AG10803 (cell line): ENCODE measurements at regions not wholly inside any gene's neighbourhood (a gene's known extent, or its start where the extent isn't known, plus 50 kb on each side); places are given as distances from the start of the nearest gene placed in this dataset.

Experiments
- DNase-seq: peaks from one replicate; pipeline ENCODE4 v3.0.0; 2010; ENCODE audit warnings: low read depth
- H3K4me3 ChIP-seq: 2 replicates; pipeline ENCODE4 v1.5.1; 2011; ENCODE audit warnings: mild to moderate bottlenecking, low read length, control low read depth
- TF ChIP-seq, protein P1 (sequence below): conservative IDR thresholded peaks from 2 replicates; pipeline ENCODE4 v1.5.1; 2011; ENCODE audit warnings: mild to moderate bottlenecking, low read length, control low read depth, inconsistent platforms

DNA sequence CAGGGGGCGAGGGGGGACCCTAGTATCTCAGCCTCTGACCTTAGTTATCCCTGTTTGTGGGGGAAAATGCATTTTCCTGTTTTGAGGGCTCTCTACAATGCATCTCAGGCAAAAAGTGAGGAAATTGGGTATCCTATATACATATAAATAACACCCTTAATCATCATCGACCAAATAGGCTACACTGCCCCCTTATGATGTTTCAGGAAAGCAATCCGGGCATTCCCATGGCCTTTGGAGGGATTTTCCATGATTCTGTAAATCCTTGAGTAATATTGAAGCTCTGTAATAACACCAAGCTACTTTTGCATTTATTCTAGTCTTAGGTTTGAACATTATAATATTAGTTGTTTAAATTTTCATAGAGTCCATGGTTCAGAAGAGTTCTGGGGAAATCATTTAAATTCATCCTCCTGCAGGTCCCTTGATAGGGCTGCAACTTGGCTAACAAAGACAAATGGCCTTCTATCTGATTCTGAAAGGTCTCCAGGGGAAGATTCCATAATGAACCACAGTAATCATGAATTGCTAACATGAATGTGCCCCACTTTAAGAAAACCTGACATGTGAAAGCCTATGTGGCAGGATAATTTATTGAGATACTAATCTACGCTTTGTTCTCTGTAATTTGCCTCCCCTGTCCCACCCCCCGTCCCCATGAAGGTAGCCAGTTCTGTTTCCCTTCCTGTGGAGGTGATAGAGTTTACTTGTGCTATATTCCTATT, 91.5 kb upstream of the SCOC start:
- no peak for DNase-seq
- TF ChIP-seq, protein P1, sequence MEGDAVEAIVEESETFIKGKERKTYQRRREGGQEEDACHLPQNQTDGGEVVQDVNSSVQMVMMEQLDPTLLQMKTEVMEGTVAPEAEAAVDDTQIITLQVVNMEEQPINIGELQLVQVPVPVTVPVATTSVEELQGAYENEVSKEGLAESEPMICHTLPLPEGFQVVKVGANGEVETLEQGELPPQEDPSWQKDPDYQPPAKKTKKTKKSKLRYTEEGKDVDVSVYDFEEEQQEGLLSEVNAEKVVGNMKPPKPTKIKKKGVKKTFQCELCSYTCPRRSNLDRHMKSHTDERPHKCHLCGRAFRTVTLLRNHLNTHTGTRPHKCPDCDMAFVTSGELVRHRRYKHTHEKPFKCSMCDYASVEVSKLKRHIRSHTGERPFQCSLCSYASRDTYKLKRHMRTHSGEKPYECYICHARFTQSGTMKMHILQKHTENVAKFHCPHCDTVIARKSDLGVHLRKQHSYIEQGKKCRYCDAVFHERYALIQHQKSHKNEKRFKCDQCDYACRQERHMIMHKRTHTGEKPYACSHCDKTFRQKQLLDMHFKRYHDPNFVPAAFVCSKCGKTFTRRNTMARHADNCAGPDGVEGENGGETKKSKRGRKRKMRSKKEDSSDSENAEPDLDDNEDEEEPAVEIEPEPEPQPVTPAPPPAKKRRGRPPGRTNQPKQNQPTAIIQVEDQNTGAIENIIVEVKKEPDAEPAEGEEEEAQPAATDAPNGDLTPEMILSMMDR = no peak
- no peak overlapping the region for H3K4me3 ChIP-seq

GRCh38 chr4:140277576-140277975, 95.9 kb upstream of the SCOC start:
- no peak for DNase-seq
- TF ChIP-seq, protein P1 = no peak
- H3K4me3 ChIP-seq = no peak overlapping the region

- DNase-seq = no peak
- TF ChIP-seq, protein P1 = no peak
- no peak overlapping the region for H3K4me3 ChIP-seq
These were observed 101.9 kb upstream of the SCOC start for GRCh38 chr4:140271553-140271952.

DNA sequence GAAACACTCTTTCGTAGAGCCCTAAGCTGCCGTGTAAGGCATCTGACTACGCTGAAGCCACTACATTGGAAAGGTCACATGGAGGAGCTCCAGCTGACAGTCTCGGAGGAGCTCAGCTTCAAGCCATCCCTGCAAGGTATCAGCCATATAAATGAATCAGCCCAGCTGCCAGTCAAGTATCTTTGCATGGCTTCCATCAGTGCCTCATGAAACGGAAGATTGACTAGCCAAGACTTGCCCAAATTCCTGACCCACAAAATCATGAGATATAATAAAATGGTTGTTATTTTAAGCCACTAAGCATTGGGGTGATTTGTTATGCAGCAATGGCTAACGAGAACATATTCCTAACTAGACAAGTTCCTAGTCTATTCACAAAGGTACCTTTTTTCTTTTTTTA, 104.1 kb upstream of the SCOC start:
- no peak overlapping the region for H3K4me3 ChIP-seq
- no peak for DNase-seq
- TF ChIP-seq, protein P1 = no peak

- TF ChIP-seq, protein P1 = no peak
- no peak for DNase-seq
- H3K4me3 ChIP-seq = no peak overlapping the region
These were observed 105.1 kb upstream of the SCOC start for GRCh38 chr4:140268186-140268841.

GRCh38 chr4:140267576-140267975, 105.9 kb upstream of the SCOC start:
- TF ChIP-seq, protein P1 = no peak
- DNase-seq = no peak
- H3K4me3 ChIP-seq = no peak overlapping the region
